WERI-Rb-1 (cell line): ENCODE measurements at regions not wholly inside any gene's neighbourhood (a gene's known extent, or its start where the extent isn't known, plus 50 kb on each side); places are given as distances from the start of the nearest gene placed in this dataset.
A peak's percentile ranks its signal among the peaks of the same experiment; 100 is the strongest.

Experiments used
- DNase-seq: peaks from one replicate; pipeline ENCODE4 v3.0.0-alpha.2; 2020
- H3K27ac ChIP-seq: fragments of 250-450 bp; sonication (Bioruptor Pico); 2 replicates; pipeline ENCODE4 v1.5.1; 2020; ENCODE audit warnings: mild to moderate bottlenecking, moderate library complexity
- H3K27me3 ChIP-seq: fragments of 250-450 bp; sonication (Bioruptor Pico); 2 replicates; pipeline ENCODE4 v1.5.1; 2021; ENCODE audit warnings: mild to moderate bottlenecking, low read depth, moderate library complexity; ENCODE audit not compliant: insufficient read depth, severe bottlenecking
- H3K36me3 ChIP-seq: fragments of 250-450 bp; sonication (Bioruptor Pico); 2 replicates; pipeline ENCODE4 v1.5.1; 2020; ENCODE audit warnings: mild to moderate bottlenecking, moderate library complexity
- H3K4me3 ChIP-seq: 2 replicates; pipeline ENCODE4 v1.5.1; 2011; ENCODE audit warnings: low read depth, mild to moderate bottlenecking, control low read depth, low read length
- H3K9me3 ChIP-seq: fragments of 250-450 bp; sonication (Bioruptor Pico); 2 replicates; pipeline ENCODE4 v1.5.1; 2021; ENCODE audit warnings: mild to moderate bottlenecking, moderate library complexity; ENCODE audit not compliant: severe bottlenecking
- TF ChIP-seq, protein P1 (sequence below): IDR thresholded peaks from 2 replicates; pipeline ENCODE4 v1.5.1; 2011; ENCODE audit warnings: low read depth, mild to moderate bottlenecking, control low read depth, inconsistent platforms, low read length

DNA sequence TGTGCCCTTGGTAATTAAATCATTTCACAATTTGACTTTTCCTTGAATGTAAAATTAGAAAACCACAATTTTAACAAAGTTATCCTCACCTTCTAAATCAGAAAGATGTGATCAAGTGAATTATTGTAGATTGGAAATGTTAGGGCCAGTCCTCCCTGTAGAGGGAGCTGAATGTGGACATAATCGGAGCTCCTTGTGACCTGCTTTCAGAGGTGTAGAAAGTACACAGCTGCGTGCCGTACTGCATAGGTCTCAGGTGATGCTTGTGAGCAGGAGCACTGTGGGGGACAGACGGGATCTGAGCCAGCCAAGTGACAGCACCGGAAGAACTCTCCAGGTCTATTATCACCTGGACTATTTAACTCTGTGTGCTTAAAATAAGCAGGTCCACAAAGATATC, 338.0 kb downstream of the AASDHPPT start:
- peak; percentile 12 for DNase-seq
- TF ChIP-seq, protein P1, sequence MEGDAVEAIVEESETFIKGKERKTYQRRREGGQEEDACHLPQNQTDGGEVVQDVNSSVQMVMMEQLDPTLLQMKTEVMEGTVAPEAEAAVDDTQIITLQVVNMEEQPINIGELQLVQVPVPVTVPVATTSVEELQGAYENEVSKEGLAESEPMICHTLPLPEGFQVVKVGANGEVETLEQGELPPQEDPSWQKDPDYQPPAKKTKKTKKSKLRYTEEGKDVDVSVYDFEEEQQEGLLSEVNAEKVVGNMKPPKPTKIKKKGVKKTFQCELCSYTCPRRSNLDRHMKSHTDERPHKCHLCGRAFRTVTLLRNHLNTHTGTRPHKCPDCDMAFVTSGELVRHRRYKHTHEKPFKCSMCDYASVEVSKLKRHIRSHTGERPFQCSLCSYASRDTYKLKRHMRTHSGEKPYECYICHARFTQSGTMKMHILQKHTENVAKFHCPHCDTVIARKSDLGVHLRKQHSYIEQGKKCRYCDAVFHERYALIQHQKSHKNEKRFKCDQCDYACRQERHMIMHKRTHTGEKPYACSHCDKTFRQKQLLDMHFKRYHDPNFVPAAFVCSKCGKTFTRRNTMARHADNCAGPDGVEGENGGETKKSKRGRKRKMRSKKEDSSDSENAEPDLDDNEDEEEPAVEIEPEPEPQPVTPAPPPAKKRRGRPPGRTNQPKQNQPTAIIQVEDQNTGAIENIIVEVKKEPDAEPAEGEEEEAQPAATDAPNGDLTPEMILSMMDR: peak; percentile 22; the same call in 1 of the 2 replicates
- Histone ChIP-seq H3K9me3 (no peaks in the 10 kb centered on the region), H3K27ac (no peak overlapping the region), H3K4me3 (no peak overlapping the region), H3K36me3 (no peaks in the 10 kb centered on the region), H3K27me3 (no peaks in the 10 kb centered on the region)

GRCh38 chr11:106418791-106419190, 341.3 kb downstream of the AASDHPPT start:
- H3K27me3 ChIP-seq: no peaks in the 10 kb centered on the region
- H3K4me3 ChIP-seq: no peak overlapping the region
- H3K27ac ChIP-seq: no peak overlapping the region
- no peak for DNase-seq
- no peaks in the 10 kb centered on the region for H3K36me3 ChIP-seq
- H3K9me3 ChIP-seq: no peaks in the 10 kb centered on the region
- TF ChIP-seq, protein P1: no peak

DNA sequence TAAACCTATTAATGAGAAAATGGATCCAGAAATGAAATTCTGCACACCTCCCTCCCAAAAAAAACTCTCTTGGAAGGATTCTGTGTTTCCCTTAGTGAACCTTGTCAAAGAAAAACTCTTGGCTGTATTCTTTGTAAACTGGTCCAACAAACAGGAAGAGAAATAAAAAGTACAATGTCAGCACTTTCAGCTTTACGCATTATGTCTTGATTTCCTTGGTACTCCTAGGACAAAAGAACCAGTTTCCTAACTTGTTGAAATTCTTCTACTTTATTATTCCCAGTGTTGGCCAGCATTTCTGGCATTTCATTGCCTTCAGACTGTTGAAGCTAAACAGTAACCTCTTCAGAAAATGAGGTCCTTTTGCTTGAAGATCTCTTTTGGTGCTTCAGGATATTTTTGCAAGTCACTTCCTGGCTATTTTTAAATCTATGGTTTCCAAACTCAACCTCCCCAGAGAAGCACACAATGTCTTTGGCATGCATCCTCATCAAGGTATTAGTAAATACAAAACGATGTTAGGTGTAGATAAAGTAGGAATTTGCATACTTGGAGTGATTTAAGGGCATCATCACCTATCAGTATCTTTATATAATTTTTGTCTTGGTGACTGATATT, 342.7 kb downstream of the AASDHPPT start:
- DNase-seq: no peak
- TF ChIP-seq, protein P1: no peak
- no peaks in the 10 kb centered on the region for H3K36me3 ChIP-seq
- no peak overlapping the region for H3K27ac ChIP-seq
- H3K4me3 ChIP-seq: no peak overlapping the region
- H3K27me3 ChIP-seq: no peaks in the 10 kb centered on the region
- no peaks in the 10 kb centered on the region for H3K9me3 ChIP-seq

DNA sequence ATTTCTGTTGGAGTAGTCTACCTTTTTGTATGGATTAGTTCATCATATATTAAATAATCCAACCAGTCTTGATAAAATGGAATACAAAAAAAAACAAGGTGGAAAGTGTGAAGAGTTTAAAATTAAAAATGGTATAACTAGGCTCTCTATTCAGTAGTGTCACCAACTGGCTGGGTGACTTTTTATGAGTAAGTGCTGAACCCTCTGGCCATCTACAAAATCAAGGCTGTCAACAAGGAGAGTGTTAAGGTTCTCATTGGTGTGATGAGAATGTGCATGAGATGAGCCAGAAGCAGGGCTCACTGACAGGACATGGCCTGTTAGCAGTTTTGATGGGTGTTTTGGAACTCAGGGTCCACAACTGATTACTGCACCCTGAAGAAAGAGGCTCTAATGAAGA, 343.2 kb downstream of the AASDHPPT start:
- DNase-seq: no peak
- TF ChIP-seq, protein P1: no peak

GRCh38 chr11:106421676-106422292, 344.3 kb downstream of the AASDHPPT start:
- Histone ChIP-seq H3K9me3 (no peaks in the 10 kb centered on the region), H3K27ac (no peak overlapping the region), H3K4me3 (no peak overlapping the region), H3K36me3 (no peaks in the 10 kb centered on the region), H3K27me3 (no peaks in the 10 kb centered on the region)
- TF ChIP-seq, protein P1: no peak
- DNase-seq: no peak

More for the DNA sequence above, 343.2 kb downstream of the AASDHPPT start:
- H3K9me3 ChIP-seq: no peaks in the 10 kb centered on the region
- no peaks in the 10 kb centered on the region for H3K27me3 ChIP-seq
- H3K27ac ChIP-seq: no peak overlapping the region
- H3K4me3 ChIP-seq: no peak overlapping the region
- H3K36me3 ChIP-seq: no peaks in the 10 kb centered on the region
